Mucosa of gallbladder (tissue), 1 donor: ENCODE measurements at regions not wholly inside any gene's neighbourhood (a gene's known extent, or its start where the extent isn't known, plus 50 kb on each side); places are given as distances from the start of the nearest gene placed in this dataset.
"Not testable (repeated sequence)": the region's sequence is repeated elsewhere in the genome, so short reads cannot be mapped to it uniquely, and the experiment has no call there.

Source experiments
- DNase-seq: peaks from one replicate; pipeline ENCODE4 v3.0.0-alpha.2; 2020; ENCODE audit warnings: low spot score
- donor health status: DM: no; HTN: no; CAD: no.

GRCh38 chr3:134106580-134106979 lies 76.9 kb upstream of the SLCO2A1 start:
- DNase-seq, result no peak

GRCh38 chr3:134105876-134106556 lies 76.3 kb upstream of the SLCO2A1 start:
- no peak for DNase-seq

GRCh38 chr3:134104031-134104430 lies 74.3 kb upstream of the SLCO2A1 start:
- DNase-seq, result no peak

- DNase-seq, result no peak
These were observed 73.7 kb upstream of the SLCO2A1 start for GRCh38 chr3:134103470-134103869.

- no peak for DNase-seq
These were observed 73.3 kb upstream of the SLCO2A1 start for GRCh38 chr3:134102976-134103375.

- not testable (repeated sequence) for DNase-seq
These were observed 66.5 kb upstream of the SLCO2A1 start for GRCh38 chr3:134096214-134096613.

GRCh38 chr3:134095005-134095404 lies 65.3 kb upstream of the SLCO2A1 start:
- no peak for DNase-seq

- DNase-seq, result no peak
These were observed 64.8 kb upstream of the SLCO2A1 start for GRCh38 chr3:134094491-134094890.

- no peak for DNase-seq
These were observed 64.2 kb upstream of the SLCO2A1 start for GRCh38 chr3:134093956-134094355.

- DNase-seq, result no peak
These were observed 62.5 kb upstream of the SLCO2A1 start for GRCh38 chr3:134092208-134092701.

- no peak for DNase-seq
These were observed 60.3 kb upstream of the SLCO2A1 start for GRCh38 chr3:134090031-134090430.

GRCh38 chr3:134087060-134087974 lies 57.6 kb upstream of the SLCO2A1 start:
- peak; percentile 40 for DNase-seq

GRCh38 chr3:134086616-134087015 lies 56.9 kb upstream of the SLCO2A1 start:
- DNase-seq, result no peak

GRCh38 chr3:134085034-134085775 lies 55.5 kb upstream of the SLCO2A1 start:
- no peak for DNase-seq

- no peak for DNase-seq
These were observed 54.7 kb upstream of the SLCO2A1 start for GRCh38 chr3:134084242-134084950.

- DNase-seq, result no peak
These were observed 54.0 kb upstream of the SLCO2A1 start for GRCh38 chr3:134083626-134084241.

GRCh38 chr3:134083008-134083407 lies 53.3 kb upstream of the SLCO2A1 start:
- no peak for DNase-seq

- no peak for DNase-seq
These were observed 52.9 kb upstream of the SLCO2A1 start for GRCh38 chr3:134082582-134082981.

GRCh38 chr3:134081211-134081610 lies 51.5 kb upstream of the SLCO2A1 start:
- no peak for DNase-seq

- DNase-seq, result no peak
These were observed 51.0 kb upstream of the SLCO2A1 start for GRCh38 chr3:134080761-134081160.

- DNase-seq, result no peak
These were observed 50.0 kb upstream of the SLCO2A1 start for GRCh38 chr3:134079761-134080160.
